ENCODE measurements at regions not wholly inside any gene's neighbourhood (a gene's known extent, or its start where the extent isn't known, plus 50 kb on each side); places are given as distances from the start of the nearest gene placed in this dataset.

- TF ChIP-seq NFIC (IDR thresholded peaks at IDR 0.05; ENCODE audit: borderline replicate concordance) (no peak), SMC3 (IDR thresholded peaks at IDR 0.05; ENCODE audit: low read depth, low read length) (no peak), RXRA (IDR thresholded peaks at IDR 0.05; ENCODE audit: borderline replicate concordance, low read depth) (no peak), RFX5 (IDR thresholded peaks at IDR 0.05; ENCODE audit: low read length) (no peak), RAD21 (IDR thresholded peaks at IDR 0.05; ENCODE audit: low read length) (no peak)
- TF ChIP-seq, protein P1, sequence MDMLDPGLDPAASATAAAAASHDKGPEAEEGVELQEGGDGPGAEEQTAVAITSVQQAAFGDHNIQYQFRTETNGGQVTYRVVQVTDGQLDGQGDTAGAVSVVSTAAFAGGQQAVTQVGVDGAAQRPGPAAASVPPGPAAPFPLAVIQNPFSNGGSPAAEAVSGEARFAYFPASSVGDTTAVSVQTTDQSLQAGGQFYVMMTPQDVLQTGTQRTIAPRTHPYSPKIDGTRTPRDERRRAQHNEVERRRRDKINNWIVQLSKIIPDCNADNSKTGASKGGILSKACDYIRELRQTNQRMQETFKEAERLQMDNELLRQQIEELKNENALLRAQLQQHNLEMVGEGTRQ (IDR thresholded peaks at IDR 0.05; ENCODE audit: borderline replicate concordance, low read depth, low read length), result no peak
Observed at GRCh38 chr13:36550177-36550576, 117.9 kb downstream of the CCNA1 start (continued).

DNA sequence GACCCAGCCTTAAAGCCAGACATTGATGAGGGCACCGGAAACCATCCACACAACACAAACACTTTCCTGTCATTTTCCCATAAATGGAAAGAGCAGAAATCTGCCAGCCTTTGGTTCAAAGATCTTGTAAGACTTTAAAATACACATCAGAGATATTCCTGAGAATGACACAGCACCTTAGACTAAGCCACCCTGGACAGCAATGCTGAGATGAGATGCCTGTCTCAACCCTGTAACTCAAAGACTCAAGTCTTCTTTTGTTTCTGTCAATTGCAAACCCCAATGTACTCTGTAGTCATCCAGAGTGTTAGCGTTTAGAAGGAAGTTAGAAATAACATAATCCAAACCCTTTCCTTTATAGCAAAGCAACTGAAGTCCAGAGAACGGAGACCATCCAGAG is 119.2 kb downstream of the CCNA1 start:
- 55% methylated on average over 3 of the region's 3 CpGs for WGBS (ENCODE audit: low lambda C conversion rate)
- ChIA-PET CTCF (no interaction called here), POLR2A (no interaction called here)

More for the DNA sequence above, 119.2 kb downstream of the CCNA1 start:
- H3K4me1 ChIP-seq (ENCODE audit: control insufficient read depth in 1 of 2, insufficient read depth in 2 of 2, low read depth in 1 of 2, low read length in 1 of 2), result peaks cover 0 to 5% of the 10 kb centered on the region in 2 experiments; a peak in 1 of 4 replicates
- H3K36me3 ChIP-seq (replicated peaks in 1 of 2; ENCODE audit: control insufficient read depth in 1 of 2, insufficient read depth in 2 of 2, low read length in 1 of 2), result no peaks in the 10 kb centered on the region
- no peaks in the 10 kb centered on the region for H3K9me2 ChIP-seq
- DNase-seq, result no peak
- no peak overlapping the region for H3K9ac ChIP-seq
- no peaks in the 10 kb centered on the region for H3K79me2 ChIP-seq (ENCODE audit: insufficient read depth)
- H3K27ac ChIP-seq (ENCODE audit: low read depth in 2 of 2, low read length in 1 of 2), result no peak overlapping the region
- no peak overlapping the region for H3K4me2 ChIP-seq
- H3K9me3 ChIP-seq, result no peaks in the 10 kb centered on the region
- no peak for TF ChIP-seq MEF2A (IDR thresholded peaks at IDR 0.05; ENCODE audit: borderline replicate concordance, low read depth)
- TF ChIP-seq RCOR1 (IDR thresholded peaks at IDR 0.05; ENCODE audit: low read length), result no peak
- TF ChIP-seq, protein P2, sequence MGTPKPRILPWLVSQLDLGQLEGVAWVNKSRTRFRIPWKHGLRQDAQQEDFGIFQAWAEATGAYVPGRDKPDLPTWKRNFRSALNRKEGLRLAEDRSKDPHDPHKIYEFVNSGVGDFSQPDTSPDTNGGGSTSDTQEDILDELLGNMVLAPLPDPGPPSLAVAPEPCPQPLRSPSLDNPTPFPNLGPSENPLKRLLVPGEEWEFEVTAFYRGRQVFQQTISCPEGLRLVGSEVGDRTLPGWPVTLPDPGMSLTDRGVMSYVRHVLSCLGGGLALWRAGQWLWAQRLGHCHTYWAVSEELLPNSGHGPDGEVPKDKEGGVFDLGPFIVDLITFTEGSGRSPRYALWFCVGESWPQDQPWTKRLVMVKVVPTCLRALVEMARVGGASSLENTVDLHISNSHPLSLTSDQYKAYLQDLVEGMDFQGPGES (IDR thresholded peaks at IDR 0.05; ENCODE audit: low read depth, low read length), result no peak
- TF ChIP-seq, protein P3, sequence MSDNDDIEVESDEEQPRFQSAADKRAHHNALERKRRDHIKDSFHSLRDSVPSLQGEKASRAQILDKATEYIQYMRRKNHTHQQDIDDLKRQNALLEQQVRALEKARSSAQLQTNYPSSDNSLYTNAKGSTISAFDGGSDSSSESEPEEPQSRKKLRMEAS (IDR thresholded peaks at IDR 0.05; ENCODE audit: low read depth), result no peak
- no peak for TF ChIP-seq POLR2AphosphoS5 (IDR thresholded peaks at IDR 0.05; ENCODE audit: low read depth, low read length)
- TF ChIP-seq FOXM1 (IDR thresholded peaks at IDR 0.05; ENCODE audit: low read depth), result no peak
- no peak for TF ChIP-seq RAD21 (IDR thresholded peaks at IDR 0.05; ENCODE audit: low read length)
- no peak for TF ChIP-seq MXI1 (IDR thresholded peaks at IDR 0.05; ENCODE audit: low read depth, low read length)
- TF ChIP-seq ZBTB33 (IDR thresholded peaks at IDR 0.05; ENCODE audit: borderline replicate concordance, low read depth), result no peak
- TF ChIP-seq NRF1 (IDR thresholded peaks at IDR 0.05; ENCODE audit: low read depth, low read length), result no peak
- TF ChIP-seq, protein P1 (IDR thresholded peaks at IDR 0.05; ENCODE audit: borderline replicate concordance, low read depth, low read length), result no peak
- TF ChIP-seq GABPA (IDR thresholded peaks at IDR 0.05; ENCODE audit: low read depth), result no peak
- TF ChIP-seq TEAD4 (IDR thresholded peaks at IDR 0.05; ENCODE audit: borderline replicate concordance, insufficient read depth), result no peak
- TF ChIP-seq YY1 (IDR thresholded peaks at IDR 0.05; ENCODE audit: low read depth), result no peak
- TF ChIP-seq EZH2phosphoT487 (IDR thresholded peaks at IDR 0.05; ENCODE audit: borderline replicate concordance, low read depth), result no peak
- TF ChIP-seq, protein P4, sequence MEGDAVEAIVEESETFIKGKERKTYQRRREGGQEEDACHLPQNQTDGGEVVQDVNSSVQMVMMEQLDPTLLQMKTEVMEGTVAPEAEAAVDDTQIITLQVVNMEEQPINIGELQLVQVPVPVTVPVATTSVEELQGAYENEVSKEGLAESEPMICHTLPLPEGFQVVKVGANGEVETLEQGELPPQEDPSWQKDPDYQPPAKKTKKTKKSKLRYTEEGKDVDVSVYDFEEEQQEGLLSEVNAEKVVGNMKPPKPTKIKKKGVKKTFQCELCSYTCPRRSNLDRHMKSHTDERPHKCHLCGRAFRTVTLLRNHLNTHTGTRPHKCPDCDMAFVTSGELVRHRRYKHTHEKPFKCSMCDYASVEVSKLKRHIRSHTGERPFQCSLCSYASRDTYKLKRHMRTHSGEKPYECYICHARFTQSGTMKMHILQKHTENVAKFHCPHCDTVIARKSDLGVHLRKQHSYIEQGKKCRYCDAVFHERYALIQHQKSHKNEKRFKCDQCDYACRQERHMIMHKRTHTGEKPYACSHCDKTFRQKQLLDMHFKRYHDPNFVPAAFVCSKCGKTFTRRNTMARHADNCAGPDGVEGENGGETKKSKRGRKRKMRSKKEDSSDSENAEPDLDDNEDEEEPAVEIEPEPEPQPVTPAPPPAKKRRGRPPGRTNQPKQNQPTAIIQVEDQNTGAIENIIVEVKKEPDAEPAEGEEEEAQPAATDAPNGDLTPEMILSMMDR (IDR thresholded peaks at IDR 0.05), result no peak
- peaks cover 8% of the 10 kb centered on the region; the same call in 1 of the 2 replicates for H3K27me3 ChIP-seq (ENCODE audit: insufficient read depth)
- H3K4me3 ChIP-seq (ENCODE audit: low read depth in 2 of 2, low read length in 1 of 2), result no peak overlapping the region
- H2AFZ ChIP-seq (ENCODE audit: low read depth), result no peak overlapping the region
- H4K20me1 ChIP-seq (ENCODE audit: insufficient read depth), result no peaks in the 10 kb centered on the region
- H3F3A ChIP-seq (replicated peaks; ENCODE audit: insufficient read depth), result no peaks in the 10 kb centered on the region

All from SK-N-SH (cell line).